IPS-18c (cell line): ENCODE measurements at regions not wholly inside any gene's neighbourhood (a gene's known extent, or its start where the extent isn't known, plus 50 kb on each side); places are given as distances from the start of the nearest gene placed in this dataset.

Experiments used
- H3K4me3 ChIP-seq: 2 replicates; pipeline ENCODE4 v1.7.0; 2013; ENCODE audit warnings: low read depth, mild to moderate bottlenecking, low read length, moderate library complexity; ENCODE audit not compliant: insufficient read depth
- H3K9me3 ChIP-seq: one replicate; pipeline ENCODE4 v1.6.1; 2013; ENCODE audit warnings: mild to moderate bottlenecking, low read length, moderate library complexity; ENCODE audit not compliant: control insufficient read depth, insufficient read depth

DNA sequence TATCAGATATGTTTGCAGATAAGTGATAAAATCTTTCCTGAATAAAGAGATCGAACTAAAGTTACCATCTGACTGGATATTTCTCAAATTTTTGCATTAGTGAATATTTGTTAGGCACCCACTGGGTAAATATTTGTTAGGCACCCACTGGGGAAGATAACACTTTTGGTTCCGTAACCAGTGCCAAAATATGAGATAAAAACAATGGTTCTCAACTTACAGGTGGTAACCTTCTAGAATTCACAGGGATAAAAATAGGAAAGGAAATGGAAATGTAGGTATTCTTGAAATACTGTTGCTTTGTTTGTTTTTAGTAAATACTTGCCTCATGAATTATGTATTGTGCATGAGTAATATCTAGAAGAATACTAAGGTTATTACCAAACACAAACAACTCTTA, 245.0 kb upstream of the KHDRBS2 start:
- H3K9me3 ChIP-seq, result peaks cover 3% of the 10 kb centered on the region
- H3K4me3 ChIP-seq, result no peak overlapping the region

DNA sequence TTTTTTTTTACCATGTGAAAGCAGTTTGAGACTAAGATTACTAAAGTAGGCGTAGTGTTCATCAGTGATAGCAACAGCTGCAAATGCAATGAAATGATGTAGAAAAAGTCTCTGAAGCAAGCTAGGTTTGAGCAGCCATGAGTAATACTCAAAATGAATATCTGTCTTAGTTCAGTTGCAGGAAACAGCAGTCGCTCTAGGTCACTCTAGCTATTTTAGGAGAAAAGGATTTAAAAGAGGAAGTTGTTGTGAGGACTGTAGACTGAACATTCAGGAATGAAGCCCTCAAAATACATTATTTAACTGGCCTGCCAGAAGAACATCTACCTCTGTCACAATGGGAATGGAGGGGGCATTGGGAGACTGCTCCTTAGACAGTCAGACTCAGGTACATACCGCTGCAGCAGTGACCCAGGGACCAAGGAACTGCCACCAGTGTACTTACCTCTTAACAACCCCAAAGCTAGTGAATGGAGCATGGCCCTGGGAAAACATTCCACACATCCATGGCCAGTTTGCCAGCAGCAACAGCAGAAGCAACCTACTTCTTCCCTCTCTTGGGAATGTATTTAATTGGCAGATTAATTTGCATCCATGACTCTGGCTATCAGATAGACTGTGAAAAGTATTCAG, 243.0 kb upstream of the KHDRBS2 start:
- no peak overlapping the region for H3K4me3 ChIP-seq
- H3K9me3 ChIP-seq, result peaks cover 3% of the 10 kb centered on the region

DNA sequence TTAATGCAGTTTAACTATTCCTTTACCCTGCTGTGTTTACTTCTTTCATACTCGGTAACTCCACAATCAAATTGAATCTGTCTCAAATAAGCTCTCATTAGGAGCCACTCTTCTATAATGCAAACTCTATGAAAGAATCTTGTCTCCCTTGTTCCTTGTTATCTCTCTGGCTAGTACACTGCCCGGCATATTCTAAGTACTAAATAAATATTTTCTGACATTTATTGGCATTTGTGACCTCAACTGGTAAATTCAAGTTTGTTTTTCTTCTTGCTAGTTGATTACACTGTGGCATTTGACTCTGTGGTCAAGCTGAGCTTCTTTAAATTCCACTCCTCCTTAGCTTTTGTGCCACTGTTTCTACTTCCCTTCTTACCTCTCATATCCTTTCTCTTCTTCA, 237.6 kb upstream of the KHDRBS2 start:
- Histone ChIP-seq H3K4me3 (no peak overlapping the region), H3K9me3 (peaks cover 3% of the 10 kb centered on the region)

DNA sequence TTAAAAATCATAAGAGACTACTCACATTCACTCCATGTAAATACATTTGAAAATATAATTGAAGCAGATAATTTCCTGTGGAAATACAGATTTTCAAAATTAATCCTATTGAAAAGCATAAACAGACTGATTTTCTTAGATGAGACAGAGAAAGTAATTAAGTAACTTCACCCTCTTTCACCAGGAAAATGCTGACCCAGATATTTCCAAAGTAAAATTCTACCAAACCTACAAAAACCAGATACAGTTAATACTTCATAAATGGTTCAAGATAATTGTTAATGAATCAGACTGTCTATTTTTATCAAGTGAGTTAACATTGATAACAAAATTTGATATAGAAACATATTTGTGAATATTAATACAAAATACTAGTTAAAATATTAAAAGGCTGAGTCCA, 233.5 kb upstream of the KHDRBS2 start:
- Histone ChIP-seq H3K4me3 (no peak overlapping the region), H3K9me3 (no peaks in the 10 kb centered on the region)

DNA sequence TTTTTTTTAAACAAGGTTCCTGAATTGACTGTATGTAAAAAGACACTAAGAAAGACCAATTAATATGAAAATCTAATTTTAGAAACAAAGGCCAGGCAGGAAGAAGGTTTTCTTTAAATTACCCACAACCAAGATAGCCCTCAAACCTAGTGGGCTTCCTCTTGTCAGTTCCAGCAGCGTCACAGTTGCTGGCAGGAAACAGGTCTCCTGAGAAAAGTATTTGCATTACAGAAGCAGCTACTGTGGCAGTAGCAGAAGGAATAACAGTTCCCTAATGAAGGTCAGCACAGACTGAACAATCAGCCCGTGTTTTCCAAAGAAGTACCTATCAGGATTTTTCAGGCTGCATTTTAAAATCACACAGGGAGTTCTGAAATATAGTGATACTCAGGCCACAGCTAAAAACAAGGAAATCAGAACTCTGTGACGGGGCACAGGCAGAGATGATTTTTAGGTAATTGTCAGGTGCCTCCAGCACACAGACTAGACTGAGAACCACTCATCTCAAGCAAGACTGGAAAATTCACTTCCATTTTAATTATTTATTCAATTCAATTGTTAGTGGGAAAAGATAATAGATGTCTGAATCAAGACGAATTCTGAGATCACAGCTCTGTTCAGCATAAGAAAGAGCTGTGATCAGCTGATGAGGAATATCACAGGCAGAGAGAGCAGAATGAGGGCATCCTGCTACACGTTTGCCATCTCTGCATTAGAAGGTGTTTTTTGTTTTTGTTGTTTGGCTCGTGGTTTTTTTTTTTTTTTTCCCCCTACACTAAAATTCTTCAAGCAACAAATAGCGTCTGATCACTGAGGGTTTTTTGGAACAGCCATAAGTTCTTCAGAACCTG, 230.5 kb upstream of the KHDRBS2 start:
- no peak overlapping the region for H3K4me3 ChIP-seq
- no peaks in the 10 kb centered on the region for H3K9me3 ChIP-seq

DNA sequence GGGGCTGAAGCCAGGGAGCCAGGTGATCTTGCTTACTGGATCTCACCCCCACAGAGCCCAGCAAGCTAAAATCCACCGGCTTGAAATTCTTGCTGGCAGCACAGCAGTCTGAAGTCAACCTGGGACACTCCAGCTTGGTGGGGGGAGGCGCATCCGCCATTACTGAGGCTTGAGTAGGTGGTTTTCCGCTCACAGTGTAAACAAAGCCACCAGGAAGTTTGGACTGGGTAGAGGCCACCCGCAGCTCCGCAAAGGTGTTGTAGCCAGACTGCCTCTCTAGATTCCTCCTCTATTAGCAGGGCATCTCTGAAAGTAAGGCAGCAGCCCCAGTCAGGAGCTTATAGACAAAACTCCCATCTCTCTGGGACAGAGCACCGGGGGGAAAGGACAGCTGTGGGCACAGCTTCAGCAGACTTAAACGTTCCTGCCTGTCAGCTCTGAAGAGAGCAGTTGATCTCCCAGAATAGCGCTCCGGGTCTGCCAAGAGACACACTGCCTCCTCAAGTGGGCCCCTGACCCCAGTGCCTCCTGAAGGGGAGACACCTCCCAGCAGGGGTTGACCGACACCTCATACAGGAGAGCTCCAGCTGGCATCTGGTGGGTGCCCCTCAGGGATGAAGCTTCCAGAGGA, 206.3 kb upstream of the KHDRBS2 start:
- H3K9me3 ChIP-seq, result no peaks in the 10 kb centered on the region
- H3K4me3 ChIP-seq, result no peak overlapping the region

DNA sequence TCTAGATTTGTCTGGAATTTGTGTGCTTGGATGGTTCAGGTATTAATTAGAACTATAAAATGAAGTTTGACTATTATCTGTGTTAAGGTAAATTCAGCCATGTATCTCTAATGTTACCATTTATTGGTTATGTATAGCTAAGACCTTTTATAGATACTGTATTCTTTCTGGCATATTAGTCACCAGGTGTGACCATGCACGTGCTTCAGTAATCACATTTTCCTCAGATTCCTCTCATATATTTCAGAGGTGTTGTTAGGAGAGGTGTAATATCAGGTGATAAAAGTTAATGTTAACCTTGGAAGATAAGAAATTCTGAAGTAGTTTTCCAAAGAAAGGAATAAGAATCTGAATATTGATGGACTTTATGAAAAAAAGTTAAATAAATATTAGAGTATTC, 194.5 kb upstream of the KHDRBS2 start:
- no peaks in the 10 kb centered on the region for H3K9me3 ChIP-seq
- no peak overlapping the region for H3K4me3 ChIP-seq

DNA sequence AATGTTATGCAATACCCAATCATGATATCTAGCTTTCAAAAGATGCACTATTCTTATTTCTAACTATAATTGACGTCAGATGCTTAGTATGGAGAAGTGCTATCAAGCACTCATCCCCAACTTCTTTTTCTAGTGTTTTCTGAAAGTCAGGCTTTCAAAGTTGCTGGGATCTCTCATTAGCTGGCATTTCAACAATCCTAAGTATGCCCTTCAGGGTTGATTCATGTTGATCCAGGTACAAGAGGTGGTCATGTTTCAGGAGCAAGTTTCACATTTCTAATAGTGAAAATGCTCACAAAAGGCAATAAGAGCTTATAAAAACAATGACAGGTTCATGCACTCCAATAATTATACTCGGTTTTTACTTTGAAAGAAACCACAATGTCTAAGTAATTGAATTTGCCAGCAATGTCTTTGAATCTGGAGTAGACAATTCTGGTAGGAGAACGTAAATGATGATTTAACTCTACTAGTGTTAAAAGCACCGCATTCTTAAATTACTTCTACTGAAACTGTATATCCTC, 193.7 kb upstream of the KHDRBS2 start:
- Histone ChIP-seq H3K4me3 (no peak overlapping the region), H3K9me3 (no peaks in the 10 kb centered on the region)

DNA sequence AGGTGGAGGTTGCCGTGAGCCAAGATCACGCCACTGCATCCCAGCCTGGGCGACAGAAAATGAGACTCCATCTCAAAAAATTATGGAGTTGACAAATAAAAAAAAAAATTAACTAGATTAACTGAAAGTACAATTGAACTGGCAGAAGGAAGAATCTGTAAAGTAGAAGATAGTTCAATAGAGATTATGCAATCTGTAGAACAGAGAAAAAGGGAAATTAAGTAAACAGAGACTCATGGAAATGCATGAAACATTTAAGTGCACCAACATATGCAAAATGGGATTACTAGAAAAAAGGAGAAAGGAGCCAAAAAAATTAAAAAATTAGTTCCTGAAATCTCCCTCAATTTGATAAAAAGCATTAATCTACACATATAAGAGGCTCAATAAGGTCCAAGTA, 188.8 kb upstream of the KHDRBS2 start:
- Histone ChIP-seq H3K4me3 (no peak overlapping the region), H3K9me3 (no peaks in the 10 kb centered on the region)

DNA sequence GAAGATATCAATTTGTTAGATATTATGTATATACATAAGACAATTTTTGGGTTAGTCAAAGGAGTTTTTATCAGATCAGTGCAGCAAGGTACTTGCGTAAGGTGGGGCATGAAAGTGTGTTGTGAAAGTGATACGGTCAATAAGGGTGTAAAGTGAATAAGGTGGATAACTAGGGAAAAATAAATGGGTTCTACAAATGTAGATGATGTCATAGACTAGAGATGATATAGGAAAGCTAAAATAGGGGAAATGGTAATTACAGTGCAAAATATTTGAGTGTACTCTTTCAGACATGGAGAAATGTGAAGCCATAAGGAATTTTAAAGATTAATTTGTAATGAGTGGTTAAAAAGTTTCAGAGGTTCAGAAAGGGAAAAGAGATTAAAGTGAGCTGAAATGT, 180.6 kb upstream of the KHDRBS2 start:
- no peaks in the 10 kb centered on the region for H3K9me3 ChIP-seq
- no peak overlapping the region for H3K4me3 ChIP-seq

DNA sequence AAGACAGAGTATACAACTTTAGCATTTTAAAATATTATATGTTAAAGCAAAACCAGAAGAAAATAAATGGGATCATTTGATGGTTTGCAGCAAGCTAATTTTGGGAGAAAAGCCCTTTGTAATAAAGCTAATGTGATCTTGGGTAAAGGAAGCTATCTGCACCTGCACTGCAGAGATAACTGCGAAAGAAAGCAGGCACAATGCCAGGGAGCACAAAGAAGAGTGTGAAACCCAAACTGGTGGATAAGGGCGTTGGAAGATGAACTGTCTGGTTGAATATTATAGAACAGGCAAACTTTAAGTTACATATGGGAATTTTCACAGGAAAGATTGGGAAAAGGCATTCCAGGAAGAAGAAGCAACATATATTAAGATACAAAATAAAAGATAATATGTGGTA, 179.2 kb upstream of the KHDRBS2 start:
- Histone ChIP-seq H3K9me3 (no peaks in the 10 kb centered on the region), H3K4me3 (no peak overlapping the region)

DNA sequence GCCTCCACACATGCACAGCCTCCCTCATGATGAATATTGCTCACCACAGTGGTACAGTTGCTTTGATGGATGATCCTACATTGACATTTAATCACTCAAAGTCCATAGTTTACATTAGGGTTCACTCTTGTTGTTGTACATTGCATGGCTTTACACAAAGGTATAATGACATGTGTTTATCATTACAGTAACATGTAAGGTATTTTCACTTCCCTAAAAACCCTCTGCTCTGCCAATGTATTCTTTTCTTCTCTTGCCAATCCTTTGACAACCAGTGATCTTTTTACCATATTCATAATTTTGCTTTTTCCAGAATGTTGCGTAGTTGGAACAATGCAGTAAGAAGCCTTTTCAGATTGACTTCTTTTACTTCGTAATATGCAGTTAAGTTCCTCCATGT, 166.6 kb upstream of the KHDRBS2 start:
- no peak overlapping the region for H3K4me3 ChIP-seq
- H3K9me3 ChIP-seq, result no peaks in the 10 kb centered on the region

DNA sequence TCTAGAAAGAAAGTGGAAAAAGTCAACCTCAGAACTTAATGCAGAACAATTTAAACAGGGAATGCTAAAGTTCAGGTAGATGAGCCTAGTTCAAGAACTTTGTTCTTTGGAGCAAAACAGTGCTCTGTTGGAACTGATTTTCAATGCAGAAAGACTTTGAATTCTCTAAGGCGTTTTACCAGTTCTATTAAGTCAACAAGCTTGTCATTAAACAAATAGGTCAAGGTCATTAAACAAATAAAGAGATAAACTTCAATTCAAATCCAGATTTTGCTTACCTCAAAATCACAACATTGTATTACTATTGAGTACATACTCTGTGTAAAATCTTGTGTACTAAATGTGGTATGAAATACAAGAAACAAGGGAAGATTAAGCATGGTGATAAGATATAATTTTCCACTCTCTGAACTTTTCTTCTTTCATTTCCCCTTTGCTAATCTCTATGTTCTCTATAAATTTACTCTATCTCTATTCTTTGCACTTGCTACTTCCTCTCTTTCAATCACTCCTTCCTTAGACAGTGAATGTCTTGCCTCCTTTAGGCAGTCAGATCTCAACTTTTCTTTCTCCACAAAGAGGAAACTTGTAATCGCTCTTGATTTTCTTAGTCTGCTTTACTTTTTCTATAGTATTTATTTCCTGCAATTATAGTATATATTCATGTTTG, 160.8 kb upstream of the KHDRBS2 start:
- no peaks in the 10 kb centered on the region for H3K9me3 ChIP-seq
- H3K4me3 ChIP-seq, result no peak overlapping the region

DNA sequence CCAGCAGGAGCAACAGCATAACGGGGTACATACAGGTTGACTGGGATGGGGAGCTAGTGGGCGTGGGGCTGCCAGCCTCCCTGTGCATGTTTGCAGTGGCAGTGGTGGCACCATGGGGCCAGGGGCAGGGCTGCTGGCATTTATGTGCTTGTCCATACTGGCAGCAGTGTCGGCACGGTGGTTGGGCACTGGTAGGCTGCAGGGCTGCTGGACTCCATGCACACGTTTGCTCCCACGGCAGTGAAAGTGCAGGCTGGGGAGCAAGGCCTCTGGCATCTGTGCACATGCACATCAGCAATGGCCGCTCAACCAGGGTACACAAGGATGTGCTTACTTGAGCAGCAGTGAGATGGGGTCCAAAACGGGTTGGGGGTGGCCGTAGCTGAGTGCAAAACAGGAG, 159.5 kb upstream of the KHDRBS2 start:
- H3K9me3 ChIP-seq, result no peaks in the 10 kb centered on the region
- no peak overlapping the region for H3K4me3 ChIP-seq

DNA sequence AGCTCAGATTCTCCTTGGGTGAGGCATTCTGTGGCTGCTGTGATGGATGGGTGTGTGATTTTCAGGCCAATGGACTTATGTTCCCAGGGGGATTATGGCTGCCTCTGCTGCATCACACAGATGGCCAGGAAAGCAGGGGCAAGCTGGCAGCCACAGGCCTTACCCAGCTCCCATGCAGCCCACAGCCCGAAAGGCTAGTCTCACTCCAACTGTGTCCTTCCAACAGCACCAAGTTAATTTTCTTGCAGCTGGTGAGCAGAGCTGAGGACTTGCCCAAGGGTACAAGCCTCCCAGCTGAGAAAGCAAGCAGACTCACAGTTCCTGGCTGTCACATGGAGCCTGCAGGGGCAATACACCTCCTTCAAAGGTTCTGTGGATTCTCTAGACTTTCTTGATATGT, 155.2 kb upstream of the KHDRBS2 start:
- Histone ChIP-seq H3K4me3 (no peak overlapping the region), H3K9me3 (no peaks in the 10 kb centered on the region)

DNA sequence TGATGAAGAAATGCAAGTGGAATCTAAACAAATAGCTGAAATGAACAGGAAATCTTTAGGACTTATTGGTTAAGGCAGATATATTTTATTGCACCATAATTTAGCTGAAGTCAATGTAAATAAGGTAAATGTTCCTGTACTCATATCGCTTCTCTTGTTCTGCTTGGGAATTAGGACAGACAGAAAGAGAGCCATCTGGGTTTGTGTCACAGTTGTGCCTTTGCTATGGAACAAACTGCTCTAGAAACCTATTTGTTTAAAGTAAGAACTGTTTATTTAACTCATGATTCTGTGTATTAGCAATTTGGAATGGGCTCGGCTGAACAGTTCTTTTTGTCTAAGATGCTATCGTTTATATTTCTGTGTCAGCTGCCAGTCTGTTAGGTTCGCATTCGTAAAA, 143.8 kb upstream of the KHDRBS2 start:
- Histone ChIP-seq H3K4me3 (no peak overlapping the region), H3K9me3 (no peaks in the 10 kb centered on the region)

DNA sequence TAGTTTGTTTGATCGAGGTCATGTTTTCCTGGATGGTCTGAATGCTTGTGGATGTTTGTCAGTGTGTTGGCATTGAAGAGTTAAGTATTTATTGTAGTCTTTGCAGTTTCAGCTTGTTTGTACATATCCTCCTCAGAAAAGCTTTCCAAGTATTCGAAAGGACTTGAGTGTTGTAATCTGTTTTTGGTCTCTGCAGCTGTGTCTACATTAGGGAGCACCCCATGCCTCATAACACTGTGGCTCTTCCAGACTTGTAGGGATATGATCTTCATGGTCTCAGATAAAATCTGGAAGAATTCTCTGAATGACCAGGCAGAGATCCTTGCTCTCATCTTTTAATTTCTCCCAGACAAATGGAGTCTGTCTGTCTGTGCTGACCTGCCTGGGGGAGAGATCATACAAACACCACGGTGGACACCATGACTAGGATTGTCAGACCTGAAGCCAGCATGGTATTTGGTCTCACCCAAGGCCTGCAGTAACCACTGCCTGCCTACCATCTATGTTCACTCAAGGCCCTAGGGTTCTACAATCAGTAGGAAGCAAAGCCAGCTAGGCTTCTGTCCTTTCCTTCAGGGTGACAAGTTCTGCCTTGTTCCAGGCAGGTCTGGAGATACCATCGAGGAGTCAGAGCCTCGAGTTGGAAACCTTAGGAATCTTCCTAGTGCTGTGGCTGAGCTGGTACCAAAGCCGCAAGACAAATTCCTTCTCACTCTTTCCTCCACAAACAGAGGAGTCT, 114.7 kb upstream of the KHDRBS2 start:
- Histone ChIP-seq H3K4me3 (no peak overlapping the region), H3K9me3 (no peaks in the 10 kb centered on the region)
